ENCODE measurements at regions not wholly inside any gene's neighbourhood (a gene's known extent, or its start where the extent isn't known, plus 50 kb on each side); places are given as distances from the start of the nearest gene placed in this dataset.

GRCh38 chr1:76715474-76715873, 151.8 kb upstream of the ST6GALNAC5 start:
- in situ Hi-C loops (cut with MboI), result no loop called here
- BruUV-seq (replicated peaks), result no TSS peak
- Histone ChIP-seq H3K4me2 (ENCODE audit: control insufficient read depth, insufficient read depth) (no peak overlapping the region), H2AFZ (ENCODE audit: control insufficient read depth, low read depth, low read length) (no peak overlapping the region), H3K36me3 (ENCODE audit: control insufficient read depth in 2 of 2, insufficient read depth in 2 of 2, low read length in 1 of 2) (no peaks in the 10 kb centered on the region), H3K27ac (ENCODE audit: control insufficient read depth, insufficient read depth) (no peak overlapping the region), H3K4me1 (ENCODE audit: control insufficient read depth, insufficient read depth, low read length) (no peaks in the 10 kb centered on the region), H3K9ac (ENCODE audit: control insufficient read depth, insufficient read depth, low read length) (no peak overlapping the region), H3K79me2 (ENCODE audit: control insufficient read depth, insufficient read depth, low read length) (no peaks in the 10 kb centered on the region), H3K27me3 (replicated peaks in 1 of 2; ENCODE audit: control insufficient read depth in 2 of 2, insufficient read depth in 2 of 2, low read length in 1 of 2) (no peaks in the 10 kb centered on the region), H3K4me3 (no peak overlapping the region), H3K9me3 (replicated peaks; ENCODE audit: control insufficient read depth, insufficient read depth, low read length) (no peaks in the 10 kb centered on the region), H4K20me1 (ENCODE audit: control insufficient read depth, insufficient read depth) (no peaks in the 10 kb centered on the region)
- DNase-seq (ENCODE audit: low read depth, low spot score) (no peak), ATAC-seq (no peak), FAIRE-seq (no peak)
- ChIA-PET POLR2A (no interaction called here), RAD21 (ENCODE audit: unreplicated experiment) (no interaction called here), SMC1A (ENCODE audit: uncharacterized antibody, unreplicated experiment) (no interaction called here), CTCF (no interaction called here)
- TF ChIP-seq STAT3 (IDR thresholded peaks at IDR 0.05; ENCODE audit: low read depth, low read length) (no peak), YY1 (IDR thresholded peaks at IDR 0.05; ENCODE audit: low read depth, low read length) (no peak), SMARCA5 (IDR thresholded peaks at IDR 0.05) (no peak), MEF2B (IDR thresholded peaks at IDR 0.05; ENCODE audit: partially characterized antibody, poor library complexity, severe bottlenecking) (no peak), ZBTB33 (IDR thresholded peaks at IDR 0.05) (no peak), ETV6 (conservative IDR thresholded peaks at IDR 0.05 in 1 of 2, IDR thresholded peaks at IDR 0.05 in 1 of 2; ENCODE audit: borderline replicate concordance in 1 of 2, low read depth in 1 of 2) (no peak)
- TF ChIP-seq, protein P1, sequence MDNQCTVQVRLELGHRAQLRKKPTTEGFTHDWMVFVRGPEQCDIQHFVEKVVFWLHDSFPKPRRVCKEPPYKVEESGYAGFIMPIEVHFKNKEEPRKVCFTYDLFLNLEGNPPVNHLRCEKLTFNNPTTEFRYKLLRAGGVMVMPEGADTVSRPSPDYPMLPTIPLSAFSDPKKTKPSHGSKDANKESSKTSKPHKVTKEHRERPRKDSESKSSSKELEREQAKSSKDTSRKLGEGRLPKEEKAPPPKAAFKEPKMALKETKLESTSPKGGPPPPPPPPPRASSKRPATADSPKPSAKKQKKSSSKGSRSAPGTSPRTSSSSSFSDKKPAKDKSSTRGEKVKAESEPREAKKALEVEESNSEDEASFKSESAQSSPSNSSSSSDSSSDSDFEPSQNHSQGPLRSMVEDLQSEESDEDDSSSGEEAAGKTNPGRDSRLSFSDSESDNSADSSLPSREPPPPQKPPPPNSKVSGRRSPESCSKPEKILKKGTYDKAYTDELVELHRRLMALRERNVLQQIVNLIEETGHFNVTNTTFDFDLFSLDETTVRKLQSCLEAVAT (IDR thresholded peaks at IDR 0.05), result no peak
- 50% methylated on average over 1 of the region's 1 CpG for WGBS (ENCODE audit: insufficient coverage, insufficient replicate concordance, low lambda C conversion rate, missing lambda C conversion rate)
- intact Hi-C loops (cut with micrococcal nuclease; ENCODE audit: unreplicated experiment), result no loop called here

All from GM12878 (cell line).